Muscle of leg (tissue), 3 donors: ENCODE measurements at regions not wholly inside any gene's neighbourhood (a gene's known extent, or its start where the extent isn't known, plus 50 kb on each side); places are given as distances from the start of the nearest gene placed in this dataset.

Experiments
- DNase-seq: peaks from one replicate; pipeline ENCODE4 v3.0.0; 2013
- H3K27ac ChIP-seq: one replicate; pipeline ENCODE4 v1.5.1; 2013; ENCODE audit warnings: mild to moderate bottlenecking, low read length, control low read depth
- H3K27me3 ChIP-seq: one replicate; pipeline ENCODE4 v1.6.1; 2013; ENCODE audit warnings: low read length; ENCODE audit not compliant: control insufficient read depth, insufficient read depth
- H3K36me3 ChIP-seq: one replicate; pipeline ENCODE4 v1.6.1; 2013; ENCODE audit warnings: low read length; ENCODE audit not compliant: control insufficient read depth, insufficient read depth
- H3K4me1 ChIP-seq: one replicate; pipeline ENCODE4 v1.6.1; 2013; ENCODE audit warnings: low read length; ENCODE audit not compliant: control insufficient read depth, insufficient read depth
- H3K4me3 ChIP-seq: one replicate; pipeline ENCODE4 v1.5.1; 2013; ENCODE audit warnings: low read length, control low read depth
- H3K9me3 ChIP-seq: replicated peaks from 2 replicates; pipeline ENCODE4 v1.6.1; 2013; ENCODE audit warnings: low read depth, low read length; ENCODE audit not compliant: control insufficient read depth
- WGBS: methylation state at CpG from one replicate; pipeline ENCODE4 v1.1.5; 2013; ENCODE audit warnings: missing lambda C conversion rate; ENCODE audit not compliant: insufficient coverage; 5-methylcytosine and 5-hydroxymethylcytosine counted together

DNA sequence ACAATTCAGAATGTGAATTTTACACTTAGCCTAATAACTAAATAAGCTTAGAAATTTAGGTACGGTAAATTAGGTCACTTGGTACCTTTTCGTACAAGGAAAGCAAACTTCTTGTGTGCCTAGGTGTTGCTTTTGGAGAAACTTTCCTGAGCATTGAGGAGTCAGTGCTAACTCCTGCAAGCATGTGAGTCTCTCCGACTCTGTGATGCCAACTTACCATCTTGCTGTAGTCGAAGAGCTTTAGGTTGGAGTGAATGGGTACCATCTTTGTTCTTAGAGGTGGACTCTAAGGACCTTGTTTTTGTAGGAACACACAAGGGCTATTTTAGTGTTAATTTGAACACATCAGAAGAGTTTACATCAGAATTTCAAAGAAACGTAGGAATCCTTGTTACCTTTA lies 688.9 kb downstream of the USP25 start:
- peaks cover 5% of the 10 kb centered on the region for H3K4me1 ChIP-seq
- no peaks in the 10 kb centered on the region for H3K27me3 ChIP-seq
- no peaks in the 10 kb centered on the region for H3K36me3 ChIP-seq
- no peak overlapping the region for H3K4me3 ChIP-seq
- WGBS = no CpG with 5 or more reads among the region's 5 CpGs
- no peaks in the 10 kb centered on the region for H3K9me3 ChIP-seq
- H3K27ac ChIP-seq = peak overlapping the region; percentile 97
- peak; percentile 54 for DNase-seq

DNA sequence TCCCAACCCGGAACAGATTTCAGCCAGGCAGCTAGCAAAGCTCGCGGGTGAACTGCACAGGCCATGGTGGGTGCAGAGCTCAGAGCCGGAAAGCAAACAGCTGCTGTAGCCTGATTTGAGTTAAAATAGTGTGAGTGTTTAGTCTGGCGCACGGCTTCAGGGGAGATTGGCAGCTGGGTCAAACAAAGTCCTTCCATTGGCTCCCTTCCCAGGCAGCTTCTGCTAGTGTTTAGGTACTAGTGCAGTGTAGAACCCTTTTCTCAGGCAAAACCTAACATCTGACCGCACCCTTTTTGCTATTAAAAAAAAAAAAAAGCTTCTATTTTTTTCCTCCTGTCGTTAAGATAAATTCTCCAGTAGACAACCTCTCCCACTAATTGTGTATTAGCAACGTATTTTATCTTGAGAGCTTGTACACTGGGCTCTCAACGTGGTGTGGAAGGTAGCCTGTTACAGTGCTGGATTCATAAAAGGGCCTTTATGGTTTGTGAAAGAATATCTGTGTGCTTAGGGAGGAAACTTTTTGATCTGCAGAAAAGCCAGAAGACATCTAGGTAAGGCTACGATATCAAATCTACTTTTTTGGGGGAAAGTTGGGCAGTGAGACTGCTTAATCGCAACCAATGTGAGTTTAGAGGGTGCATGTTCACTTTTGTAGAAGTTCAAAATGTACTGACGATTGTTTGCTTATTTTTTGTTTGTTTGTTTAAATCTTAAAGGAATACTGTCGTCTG lies 689.6 kb downstream of the USP25 start:
- peak; percentile 97 for DNase-seq
- peak overlapping the region; percentile 97 for H3K27ac ChIP-seq
- H3K4me3 ChIP-seq = peak overlapping the region; percentile 54
- WGBS = 9% methylated on average over 6 of the region's 14 CpGs
- H3K36me3 ChIP-seq = no peaks in the 10 kb centered on the region
- no peaks in the 10 kb centered on the region for H3K9me3 ChIP-seq
- peaks cover 5% of the 10 kb centered on the region for H3K4me1 ChIP-seq
- H3K27me3 ChIP-seq = no peaks in the 10 kb centered on the region

DNA sequence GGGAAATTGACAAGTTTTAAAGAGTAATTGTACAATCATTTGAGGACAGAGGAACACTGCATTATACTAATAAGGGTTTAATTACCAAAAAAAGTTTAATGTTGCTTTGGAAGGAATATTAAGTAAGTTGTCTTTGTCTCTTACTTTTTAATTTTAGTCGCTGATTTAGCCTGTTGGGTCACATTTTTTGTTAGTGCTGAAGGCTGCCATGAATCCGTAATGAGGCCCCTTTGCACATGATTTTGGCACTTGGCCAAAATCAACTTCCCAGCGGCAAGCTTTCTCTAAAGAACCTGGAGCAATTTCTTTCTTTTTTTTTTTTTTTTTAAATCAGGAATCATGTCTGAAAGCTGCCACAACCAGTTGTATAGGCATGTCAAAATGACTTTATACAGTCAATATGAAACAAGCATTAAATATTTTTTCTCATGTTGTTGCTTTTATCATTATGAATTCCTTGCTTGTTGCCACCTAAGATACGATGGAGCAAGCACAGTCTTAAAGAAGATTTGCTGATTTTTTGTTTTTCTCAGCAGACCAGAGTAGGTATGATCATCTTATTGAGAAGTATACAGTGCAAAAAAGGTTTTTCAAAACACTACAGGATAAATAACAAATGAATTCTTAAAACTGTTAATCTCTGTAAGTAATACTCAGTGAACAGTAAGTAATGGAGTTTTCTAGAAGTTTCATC lies 690.4 kb downstream of the USP25 start:
- H3K4me1 ChIP-seq = peaks cover 5% of the 10 kb centered on the region
- H3K36me3 ChIP-seq = no peaks in the 10 kb centered on the region
- no peaks in the 10 kb centered on the region for H3K27me3 ChIP-seq
- 0% methylated on average over 1 of the region's 4 CpGs for WGBS
- DNase-seq = peak; percentile 95
- no peaks in the 10 kb centered on the region for H3K9me3 ChIP-seq
- peak overlapping the region; percentile 54 for H3K4me3 ChIP-seq
- H3K27ac ChIP-seq = peak overlapping the region; percentile 97

DNA sequence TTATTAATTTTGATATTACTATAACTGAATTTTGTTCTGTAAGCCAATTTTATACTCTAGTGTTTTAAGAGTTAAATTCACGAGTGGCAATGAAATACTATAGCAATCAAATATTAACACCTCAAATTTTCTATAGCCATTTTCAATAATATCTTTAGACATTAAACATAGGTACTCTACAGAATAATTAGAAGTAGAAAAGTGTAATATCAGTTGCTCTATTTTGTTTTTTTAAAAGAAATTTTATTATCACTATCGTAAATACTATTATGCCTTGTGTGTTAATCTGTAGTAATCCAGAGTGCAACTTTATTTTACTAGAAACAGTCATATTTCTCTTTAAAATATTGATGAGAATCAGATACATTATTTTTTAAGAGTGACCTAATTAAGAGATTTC lies 691.2 kb downstream of the USP25 start:
- Histone ChIP-seq H3K36me3 (no peaks in the 10 kb centered on the region), H3K27ac (peak overlapping the region; percentile 97), H3K4me3 (peak overlapping the region; percentile 54), H3K27me3 (no peaks in the 10 kb centered on the region), H3K4me1 (peaks cover 5% of the 10 kb centered on the region), H3K9me3 (no peaks in the 10 kb centered on the region)
- no CpG with 5 or more reads among the region's 2 CpGs for WGBS
- no peak for DNase-seq

DNA sequence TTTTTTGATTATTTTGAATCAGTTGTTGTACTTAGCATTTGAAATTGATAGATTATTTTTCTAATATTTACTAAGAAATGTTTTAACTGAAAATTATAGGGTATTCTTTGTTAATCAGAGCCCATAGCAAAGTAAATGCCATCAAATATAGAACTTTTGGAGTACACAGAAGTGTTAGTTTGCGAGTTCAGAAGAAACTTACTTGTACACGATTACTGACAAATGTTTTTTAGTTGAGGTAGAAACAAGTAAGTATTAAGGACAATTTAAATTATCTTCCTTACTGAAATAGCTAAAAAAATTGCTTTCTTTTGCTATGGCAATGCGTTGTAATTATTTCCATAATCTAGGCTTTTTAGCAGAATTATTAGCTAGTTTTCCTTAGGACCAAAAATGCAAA lies 692.2 kb downstream of the USP25 start:
- peaks cover 5% of the 10 kb centered on the region for H3K4me1 ChIP-seq
- no CpG with 5 or more reads among the region's 3 CpGs for WGBS
- peak overlapping the region; percentile 54 for H3K4me3 ChIP-seq
- H3K27ac ChIP-seq = peak overlapping the region; percentile 70
- no peaks in the 10 kb centered on the region for H3K36me3 ChIP-seq
- DNase-seq = no peak
- H3K27me3 ChIP-seq = no peaks in the 10 kb centered on the region
- no peaks in the 10 kb centered on the region for H3K9me3 ChIP-seq

DNA sequence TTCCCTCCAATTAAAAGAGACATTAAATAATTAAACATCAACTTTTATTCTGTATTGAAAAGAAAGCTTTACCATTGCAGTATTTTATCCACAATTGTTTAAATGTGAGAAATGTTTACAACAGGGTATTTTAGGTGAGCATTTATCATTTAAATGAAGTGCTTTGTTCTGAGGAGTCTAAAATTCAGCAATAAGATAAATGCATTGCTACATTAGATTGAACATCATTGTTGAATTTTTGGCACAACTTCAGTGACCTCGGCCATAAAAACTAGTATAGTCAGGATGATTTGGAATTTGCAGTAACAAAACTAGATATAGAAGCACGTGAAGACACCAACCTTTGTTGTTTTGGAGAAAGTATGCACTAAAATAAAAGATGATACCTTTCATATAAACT lies 692.9 kb downstream of the USP25 start:
- Histone ChIP-seq H3K27ac (peak overlapping the region; percentile 8), H3K9me3 (no peaks in the 10 kb centered on the region), H3K27me3 (no peaks in the 10 kb centered on the region), H3K4me3 (peak overlapping the region; percentile 9), H3K36me3 (no peaks in the 10 kb centered on the region), H3K4me1 (peaks cover 5% of the 10 kb centered on the region)
- peak; percentile 88 for DNase-seq
- WGBS = no CpG with 5 or more reads among the region's 2 CpGs

DNA sequence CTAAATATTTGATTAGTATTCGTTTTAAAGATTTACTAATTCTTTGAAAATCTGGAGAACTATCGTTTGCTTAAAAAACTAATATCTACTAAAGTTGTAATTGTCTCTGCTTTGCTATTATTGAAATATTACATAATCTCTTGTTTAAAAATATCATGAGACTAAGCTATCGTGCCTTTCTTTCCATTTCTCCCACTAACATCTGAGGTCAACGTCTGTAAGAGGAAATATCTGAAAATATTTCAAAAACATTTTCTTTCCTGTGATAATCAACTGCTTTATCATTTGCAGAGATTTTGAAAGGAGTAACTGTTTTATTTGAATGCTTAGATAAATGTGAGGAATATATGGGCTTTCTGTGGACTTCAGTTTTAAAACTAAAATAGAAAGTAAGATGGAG lies 694.1 kb downstream of the USP25 start:
- Histone ChIP-seq H3K36me3 (no peaks in the 10 kb centered on the region), H3K4me3 (peak overlapping the region; percentile 0), H3K9me3 (no peaks in the 10 kb centered on the region), H3K27ac (peak overlapping the region; percentile 68), H3K4me1 (peaks cover 2% of the 10 kb centered on the region), H3K27me3 (no peaks in the 10 kb centered on the region)
- no CpG with 5 or more reads among the region's 4 CpGs for WGBS
- DNase-seq = no peak

DNA sequence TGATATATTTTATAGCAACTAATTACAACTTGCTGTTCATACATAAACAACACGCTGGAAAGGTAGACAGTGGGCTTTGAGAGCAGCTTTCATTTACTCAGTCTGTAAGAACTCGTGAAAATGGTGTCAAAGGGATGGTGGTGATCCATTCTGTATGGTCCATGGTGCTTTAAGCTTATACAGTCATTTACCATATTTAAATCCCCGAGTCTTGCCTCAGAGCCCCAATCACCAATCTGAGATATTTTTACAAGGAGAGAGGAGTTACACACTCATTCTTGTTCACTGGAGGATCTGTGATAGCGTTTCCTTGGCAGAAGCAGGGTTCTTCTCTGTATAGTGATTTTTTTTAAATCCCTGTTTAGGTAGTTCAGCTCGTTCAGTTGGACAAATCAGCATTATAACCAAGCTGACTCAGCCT lies 694.6 kb downstream of the USP25 start:
- peak overlapping the region; percentile 68 for H3K27ac ChIP-seq
- DNase-seq = peak; percentile 79
- H3K9me3 ChIP-seq = no peaks in the 10 kb centered on the region
- no peaks in the 10 kb centered on the region for H3K27me3 ChIP-seq
- no peaks in the 10 kb centered on the region for H3K4me1 ChIP-seq
- H3K36me3 ChIP-seq = no peaks in the 10 kb centered on the region
- H3K4me3 ChIP-seq = peak overlapping the region; percentile 0
- WGBS = no CpG with 5 or more reads among the region's 5 CpGs

DNA sequence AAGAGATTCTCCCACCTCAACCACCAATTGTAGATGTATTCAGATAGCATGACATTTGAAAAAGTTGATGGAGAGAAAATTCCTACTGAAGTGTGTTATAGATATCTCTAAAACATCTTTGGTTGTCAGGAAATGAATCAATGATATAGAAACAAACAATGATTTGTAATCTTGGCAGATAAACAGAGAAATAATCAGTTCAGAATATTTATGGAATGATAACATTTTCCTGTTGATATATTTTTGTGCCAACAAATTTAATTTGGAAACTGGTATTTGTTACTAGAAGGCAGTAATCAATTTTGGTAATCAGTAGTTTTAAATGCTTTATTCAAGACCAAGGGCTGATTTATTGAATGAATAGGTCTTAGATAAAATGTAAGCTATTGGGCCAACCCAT lies 695.6 kb downstream of the USP25 start:
- Histone ChIP-seq H3K9me3 (no peaks in the 10 kb centered on the region), H3K27ac (peak overlapping the region; percentile 68), H3K27me3 (no peaks in the 10 kb centered on the region), H3K36me3 (no peaks in the 10 kb centered on the region), H3K4me3 (no peak overlapping the region), H3K4me1 (no peaks in the 10 kb centered on the region)
- no peak for DNase-seq

DNA sequence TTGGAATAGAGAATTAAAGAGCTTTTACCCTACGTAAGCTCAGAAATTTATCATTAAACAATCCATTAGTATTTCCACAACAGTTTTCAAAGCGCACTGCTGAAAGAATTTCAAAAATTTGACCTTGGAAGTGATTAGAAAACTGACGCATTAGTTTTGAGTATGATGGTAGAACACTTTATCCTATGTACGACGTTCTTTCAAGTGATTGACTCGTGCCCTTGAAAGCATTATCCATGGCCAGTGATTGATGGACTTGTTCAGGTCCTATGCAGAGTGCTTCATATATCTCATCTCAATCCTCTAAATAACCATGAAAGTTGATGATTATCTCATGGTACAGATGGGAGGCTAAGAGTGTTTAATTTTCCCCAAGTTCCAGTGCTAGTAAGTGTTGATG lies 697.2 kb downstream of the USP25 start:
- Histone ChIP-seq H3K36me3 (no peaks in the 10 kb centered on the region), H3K4me3 (no peak overlapping the region), H3K27me3 (no peaks in the 10 kb centered on the region), H3K4me1 (no peaks in the 10 kb centered on the region), H3K9me3 (no peaks in the 10 kb centered on the region), H3K27ac (no peak overlapping the region)
- no peak for DNase-seq
- 80% methylated on average over 1 of the region's 6 CpGs for WGBS
